GM12878 (cell line): ENCODE measurements at regions not wholly inside any gene's neighbourhood (a gene's known extent, or its start where the extent isn't known, plus 50 kb on each side); places are given as distances from the start of the nearest gene placed in this dataset.

Experiments used
- BRCA1 ChIP-seq: IDR thresholded peaks from 2 replicates; pipeline ENCODE4 v1.6.1; 2011; ENCODE audit warnings: low read depth, low read length, improper control_type of control experiment
- E2F8 ChIP-seq: fragments of 450-650 bp; IDR thresholded peaks from 2 replicates; pipeline ENCODE4 v1.6.1; 2018; ENCODE audit warnings: mild to moderate bottlenecking, low read depth, moderate library complexity; ENCODE audit not compliant: partially characterized antibody
- E4F1 ChIP-seq: fragments of 450-650 bp; IDR thresholded peaks from 2 replicates; pipeline ENCODE4 v1.6.1; 2018; ENCODE audit warnings: borderline replicate concordance, mild to moderate bottlenecking; ENCODE audit not compliant: partially characterized antibody
- HSF1 ChIP-seq: fragments of 150-350 bp; IDR thresholded peaks from 2 replicates; pipeline ENCODE4 v1.6.1; 2014; ENCODE audit warnings: mild to moderate bottlenecking, low read depth, low read length
- LARP7 ChIP-seq: fragments of 450-650 bp; IDR thresholded peaks from 2 replicates; pipeline ENCODE4 v1.6.1; 2017; ENCODE audit warnings: mild to moderate bottlenecking
- MTA3 ChIP-seq: IDR thresholded peaks from 2 replicates; pipeline ENCODE4 v1.6.1; 2012; ENCODE audit warnings: low read length, inconsistent platforms, borderline replicate concordance
- NFYB ChIP-seq: IDR thresholded peaks from 2 replicates; pipeline ENCODE4 v1.6.1; 2011; ENCODE audit warnings: low read depth, mild to moderate bottlenecking, low read length, improper control_type of control experiment, moderate library complexity; ENCODE audit not compliant: insufficient read depth
- NR2C1 ChIP-seq: fragments of 450-650 bp; IDR thresholded peaks from 2 replicates; pipeline ENCODE4 v1.6.1; 2017; ENCODE audit warnings: antibody characterized with exemption, mild to moderate bottlenecking, moderate library complexity
- ZBTB4 ChIP-seq: fragments of 450-650 bp; formaldehyde crosslinking; IDR thresholded peaks from 2 replicates; pipeline ENCODE4 v1.4.0; 2022; ENCODE audit warnings: mild to moderate bottlenecking, moderate library complexity

- TF ChIP-seq E4F1 (no peak), BRCA1 (no peak), ZBTB4 (CRISPR knock-in tag) (no peak), NR2C1 (no peak), HSF1 (no peak), LARP7 (no peak), E2F8 (no peak), MTA3 (no peak), NFYB (no peak)
Measured at GRCh38 chr7:11910253-11910652, 78.3 kb upstream of the THSD7A start (continued).
